ENCODE measurements at regions not wholly inside any gene's neighbourhood (a gene's known extent, or its start where the extent isn't known, plus 50 kb on each side); places are given as distances from the start of the nearest gene placed in this dataset.

DNA sequence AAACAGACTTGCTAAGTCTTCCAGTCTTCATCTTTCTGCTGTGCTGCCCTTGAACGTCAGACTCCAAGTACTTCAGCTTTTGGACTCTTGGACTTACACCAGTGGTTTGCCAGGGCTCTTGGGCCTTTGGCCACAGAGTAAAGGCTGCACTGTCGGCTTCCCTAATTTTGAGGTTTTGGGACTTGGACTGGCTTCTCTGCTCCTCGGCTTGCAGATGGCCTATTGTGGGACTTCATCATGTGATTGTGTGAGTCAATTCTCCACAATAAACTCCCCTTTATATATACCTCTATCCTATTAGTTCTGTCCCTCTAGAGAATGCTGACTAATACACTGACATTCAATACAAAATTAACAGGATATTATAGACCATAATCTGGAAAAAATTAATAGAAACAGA is 628.1 kb downstream of the PLPP3 start:
- TF ChIP-seq AFF4 (CRISPR knock-in tag; IDR thresholded peaks at IDR 0.05; ENCODE audit: borderline replicate concordance) (no peak), CTCF (IDR thresholded peaks at IDR 0.05) (no peak), NR1H2 (CRISPR knock-in tag; IDR thresholded peaks at IDR 0.05) (no peak), ATF1 (CRISPR knock-in tag; IDR thresholded peaks at IDR 0.05) (no peak), TP53 (CRISPR knock-in tag; IDR thresholded peaks at IDR 0.05) (no peak), ZNF423 (CRISPR knock-in tag; IDR thresholded peaks at IDR 0.05) (no peak), ETV6 (CRISPR knock-in tag; IDR thresholded peaks at IDR 0.05) (no peak), ZNF138 (CRISPR knock-in tag; conservative IDR thresholded peaks at IDR 0.05) (no peak)
- TF ChIP-seq, protein P1, sequence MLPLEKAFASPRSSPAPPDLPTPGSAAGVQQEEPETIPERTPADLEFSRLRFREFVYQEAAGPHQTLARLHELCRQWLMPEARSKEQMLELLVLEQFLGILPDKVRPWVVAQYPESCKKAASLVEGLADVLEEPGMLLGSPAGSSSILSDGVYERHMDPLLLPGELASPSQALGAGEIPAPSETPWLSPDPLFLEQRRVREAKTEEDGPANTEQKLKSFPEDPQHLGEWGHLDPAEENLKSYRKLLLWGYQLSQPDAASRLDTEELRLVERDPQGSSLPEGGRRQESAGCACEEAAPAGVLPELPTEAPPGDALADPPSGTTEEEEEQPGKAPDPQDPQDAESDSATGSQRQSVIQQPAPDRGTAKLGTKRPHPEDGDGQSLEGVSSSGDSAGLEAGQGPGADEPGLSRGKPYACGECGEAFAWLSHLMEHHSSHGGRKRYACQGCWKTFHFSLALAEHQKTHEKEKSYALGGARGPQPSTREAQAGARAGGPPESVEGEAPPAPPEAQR (CRISPR knock-in tag; IDR thresholded peaks at IDR 0.05), result no peak
